GM12874 (cell line): ENCODE measurements at regions not wholly inside any gene's neighbourhood (a gene's known extent, or its start where the extent isn't known, plus 50 kb on each side); places are given as distances from the start of the nearest gene placed in this dataset.

Experiments used
- CTCF ChIP-seq: IDR thresholded peaks from 2 replicates; pipeline ENCODE4 v1.5.1; 2011; ENCODE audit warnings: low read depth, mild to moderate bottlenecking, control low read depth, low read length, moderate library complexity; ENCODE audit not compliant: insufficient read depth

GRCh38 chr10:78542521-78542920, 508.9 kb downstream of the RPS24 start:
- TF ChIP-seq CTCF: no peak

- TF ChIP-seq CTCF: no peak
Measured at GRCh38 chr10:78543031-78543748, 509.5 kb downstream of the RPS24 start.

GRCh38 chr10:78543749-78544362, 510.2 kb downstream of the RPS24 start:
- no peak for TF ChIP-seq CTCF

GRCh38 chr10:78544423-78545090, 510.9 kb downstream of the RPS24 start:
- no peak for TF ChIP-seq CTCF

GRCh38 chr10:78545756-78546155, 512.1 kb downstream of the RPS24 start:
- no peak for TF ChIP-seq CTCF

- no peak for TF ChIP-seq CTCF
Measured at GRCh38 chr10:78547397-78547796, 513.7 kb downstream of the RPS24 start.

GRCh38 chr10:78547905-78548304, 514.2 kb downstream of the RPS24 start:
- TF ChIP-seq CTCF: no peak
